Activated CD4-positive, alpha-beta T cell treated with anti-CD3 and anti-CD28 coated beads for 4 hours (primary cell): ENCODE measurements at regions not wholly inside any gene's neighbourhood (a gene's known extent, or its start where the extent isn't known, plus 50 kb on each side); places are given as distances from the start of the nearest gene placed in this dataset.

Source experiments
- DNase-seq, 2 donors: peaks; one replicate each; pipeline ENCODE4 v3.0.0-alpha.2; 2020

- DNase-seq, result no peak
Measured at GRCh38 chr10:124301736-124302135, 117.0 kb downstream of the OAT start.

DNA sequence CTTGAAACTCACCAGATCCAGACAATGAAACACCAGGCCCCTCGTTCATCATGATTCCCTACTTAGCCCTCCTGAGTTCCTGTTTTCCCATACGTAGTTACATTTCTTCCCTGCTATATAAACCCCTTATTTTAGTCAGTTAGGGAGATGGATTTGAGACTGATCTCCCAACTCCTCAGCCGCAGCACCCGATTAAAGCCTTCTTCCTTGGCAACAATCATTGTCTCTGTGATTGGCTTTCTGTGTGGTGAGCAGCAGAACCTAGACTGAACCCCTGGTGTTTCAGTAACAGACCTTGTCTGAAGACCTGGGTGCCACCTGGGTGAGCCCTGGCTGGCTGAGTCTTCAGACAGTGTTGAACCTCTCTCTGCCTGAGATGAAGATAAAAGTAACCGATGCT is 118.0 kb downstream of the OAT start:
- no peak for DNase-seq

DNA sequence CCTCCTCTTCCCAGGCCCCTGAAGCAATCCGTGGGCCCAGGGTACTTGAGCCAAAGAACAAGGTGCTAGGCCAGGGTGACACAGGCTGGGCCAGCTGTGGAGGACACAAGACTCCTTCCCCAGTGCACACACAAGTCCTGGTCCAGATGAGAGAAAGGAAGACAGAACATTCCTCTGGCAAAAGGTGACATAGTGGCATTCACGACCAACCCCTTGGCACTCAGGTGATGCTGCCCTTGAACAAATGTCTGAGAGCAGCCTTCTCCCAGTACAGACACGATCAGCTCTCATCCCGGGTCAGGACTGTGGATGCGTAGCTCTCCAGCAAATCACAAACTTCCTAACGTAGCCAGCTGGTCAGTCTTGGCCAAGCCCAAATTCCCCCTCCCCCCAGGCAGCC is 118.5 kb downstream of the OAT start:
- no peak for DNase-seq

DNA sequence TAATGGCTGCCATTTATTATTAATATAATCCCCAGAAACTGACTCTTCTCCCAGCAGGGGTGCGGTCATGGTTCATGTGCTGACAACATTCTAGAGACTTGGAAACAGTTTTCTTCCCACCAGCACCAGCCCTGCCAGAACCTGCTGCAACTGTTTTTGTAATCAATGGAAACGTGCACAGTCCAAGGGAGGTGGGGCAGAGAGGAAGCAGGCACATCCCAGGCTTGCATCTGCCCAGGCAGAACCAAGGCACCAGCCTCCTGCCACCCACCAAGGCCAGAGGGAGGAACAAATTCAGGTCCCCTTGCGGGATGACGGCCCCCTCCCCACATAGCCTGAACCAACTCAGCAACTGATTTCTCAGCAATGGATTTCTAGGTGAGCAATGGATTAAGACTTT is 119.0 kb downstream of the OAT start:
- no peak for DNase-seq

DNA sequence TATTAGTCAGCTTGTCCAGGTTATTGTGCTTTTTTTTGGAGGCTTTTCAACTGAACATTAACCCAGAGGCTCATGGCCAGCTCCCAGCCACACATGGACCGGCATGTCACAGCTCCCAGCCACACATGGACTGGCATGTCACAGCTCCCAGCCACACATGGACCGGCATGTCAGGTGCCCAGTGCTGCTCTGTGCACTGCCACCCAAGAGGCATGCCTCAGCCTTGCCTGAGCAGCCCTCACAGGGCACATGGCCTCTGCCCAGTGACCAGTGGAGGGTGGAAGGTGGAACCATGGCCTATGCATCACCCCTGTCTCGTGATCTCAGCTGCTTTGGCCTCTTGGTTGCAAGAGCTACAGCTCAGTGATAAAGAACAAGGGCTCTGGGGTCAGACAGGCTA is 119.8 kb downstream of the OAT start:
- DNase-seq, result no peak

DNA sequence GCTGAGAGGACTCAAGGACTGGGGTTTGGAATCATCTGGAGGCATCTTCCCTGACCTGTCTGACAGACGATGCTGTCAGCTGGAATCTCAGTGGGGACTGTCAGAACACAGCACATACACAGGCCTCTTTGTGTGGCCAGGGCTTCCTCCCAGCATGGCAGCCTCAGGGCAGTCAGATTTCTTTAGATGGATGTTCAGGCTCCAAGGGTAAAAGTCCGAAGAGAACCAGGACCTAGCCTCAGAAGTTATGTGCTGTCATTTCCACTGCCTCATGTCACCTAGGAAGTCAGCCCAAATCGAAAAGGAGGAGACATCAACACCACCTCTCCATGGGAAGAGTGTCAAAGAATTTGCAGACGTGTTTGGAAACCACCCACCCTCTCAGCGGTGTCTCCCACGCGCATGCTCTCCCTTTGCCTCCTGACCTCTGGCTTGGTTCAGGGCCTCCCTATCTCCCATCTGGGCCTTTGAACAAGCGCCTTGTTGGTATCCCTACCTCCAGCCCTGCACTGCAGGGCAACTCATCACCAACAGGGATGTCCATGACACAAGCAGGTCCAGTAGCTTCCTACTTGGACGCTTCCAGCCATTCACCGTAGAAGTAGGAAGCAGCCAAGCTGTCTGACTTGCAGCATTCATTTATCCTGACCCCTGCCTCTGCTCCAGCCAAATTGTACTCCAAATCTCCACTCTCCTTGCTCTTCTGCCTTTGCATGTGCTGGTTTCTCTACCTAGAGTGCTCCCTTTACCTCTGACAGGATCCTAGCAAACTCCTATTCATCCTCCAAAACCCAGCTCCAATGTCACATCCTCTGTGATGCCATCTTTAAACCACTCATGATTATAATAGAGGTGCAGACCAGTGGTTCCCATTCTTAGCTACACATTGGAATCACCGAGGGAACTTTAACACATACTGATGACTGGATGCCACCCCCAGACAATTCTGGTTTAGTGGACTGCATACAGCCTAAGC is 121.6 kb downstream of the OAT start:
- no peak for DNase-seq

- DNase-seq, result no peak
Measured at GRCh38 chr10:124296121-124296812, 122.5 kb downstream of the OAT start.

- DNase-seq, result no peak
Measured at GRCh38 chr10:124294811-124295770, 123.6 kb downstream of the OAT start.

DNA sequence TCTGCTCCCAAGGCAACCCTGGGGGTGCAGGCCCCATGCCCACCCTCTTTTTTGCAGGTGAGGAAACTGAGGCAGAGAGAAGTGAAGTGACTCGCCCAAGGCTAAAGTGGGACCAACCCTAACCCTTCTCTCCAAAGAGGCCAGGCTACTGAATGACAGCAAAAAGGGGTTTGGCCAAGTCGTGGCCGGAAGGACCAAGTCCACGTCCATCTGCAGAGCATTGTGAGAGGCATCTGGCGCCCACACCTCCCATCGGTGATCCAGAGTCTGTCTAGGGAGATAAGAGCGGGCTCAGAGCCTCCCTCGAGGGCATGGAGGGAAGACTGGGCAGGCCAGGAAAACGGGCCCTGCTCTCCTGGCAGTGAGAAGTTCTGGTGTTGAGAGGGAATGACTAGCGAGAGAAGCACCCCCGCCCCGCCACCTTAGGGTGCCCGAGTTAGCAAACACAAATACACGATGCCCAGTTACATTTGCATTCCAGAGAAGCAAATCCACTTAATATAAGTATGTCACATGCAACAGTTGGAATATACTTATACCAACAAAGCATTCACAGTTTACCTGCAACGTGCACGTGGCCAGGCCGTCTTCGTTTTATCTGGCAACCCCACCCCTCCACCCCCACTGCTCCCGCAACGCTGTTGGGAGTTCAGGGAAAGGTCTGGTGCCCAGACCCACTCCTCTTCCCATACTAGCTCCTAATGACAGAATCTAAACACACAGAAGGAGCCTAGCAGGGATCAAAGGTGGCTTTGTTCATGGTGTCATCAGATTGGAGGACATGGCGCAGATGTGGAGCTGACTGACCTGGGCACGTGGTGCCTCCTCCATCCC is 124.9 kb downstream of the OAT start:
- DNase-seq, result no peak

DNA sequence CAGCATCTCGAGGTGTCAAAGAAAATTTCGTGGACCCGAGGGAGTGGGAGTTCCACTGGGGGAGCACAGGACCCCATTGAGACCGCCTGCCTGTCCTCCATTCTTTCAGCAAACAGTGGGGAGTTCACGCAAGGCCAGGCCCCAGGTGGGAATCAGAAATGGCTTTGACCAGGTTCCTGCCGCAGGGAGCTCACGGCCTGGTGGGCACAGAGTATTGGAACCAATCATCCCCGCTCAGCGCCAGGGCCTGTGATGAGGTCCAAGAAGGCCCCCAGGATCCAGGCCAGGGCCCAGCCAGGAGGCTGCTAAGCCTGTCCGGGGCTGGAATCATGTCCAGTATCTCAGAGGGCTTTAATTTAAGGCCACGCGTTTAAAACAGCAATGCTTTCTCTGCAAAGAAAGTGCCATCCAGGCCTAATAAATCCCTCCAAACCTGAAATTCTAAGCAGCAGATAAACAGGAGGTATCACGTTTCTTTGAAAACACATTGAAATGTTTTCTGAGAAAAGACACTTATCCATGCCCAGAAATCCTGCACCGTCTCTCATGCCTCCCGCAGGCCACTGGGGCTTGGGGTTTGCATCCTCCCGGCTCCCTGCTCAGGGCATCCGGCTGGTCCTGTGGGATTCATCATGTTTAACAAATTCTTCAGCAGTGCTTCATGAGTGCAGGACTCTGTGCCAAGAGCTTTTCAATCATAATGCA is 125.7 kb downstream of the OAT start:
- no peak for DNase-seq

DNA sequence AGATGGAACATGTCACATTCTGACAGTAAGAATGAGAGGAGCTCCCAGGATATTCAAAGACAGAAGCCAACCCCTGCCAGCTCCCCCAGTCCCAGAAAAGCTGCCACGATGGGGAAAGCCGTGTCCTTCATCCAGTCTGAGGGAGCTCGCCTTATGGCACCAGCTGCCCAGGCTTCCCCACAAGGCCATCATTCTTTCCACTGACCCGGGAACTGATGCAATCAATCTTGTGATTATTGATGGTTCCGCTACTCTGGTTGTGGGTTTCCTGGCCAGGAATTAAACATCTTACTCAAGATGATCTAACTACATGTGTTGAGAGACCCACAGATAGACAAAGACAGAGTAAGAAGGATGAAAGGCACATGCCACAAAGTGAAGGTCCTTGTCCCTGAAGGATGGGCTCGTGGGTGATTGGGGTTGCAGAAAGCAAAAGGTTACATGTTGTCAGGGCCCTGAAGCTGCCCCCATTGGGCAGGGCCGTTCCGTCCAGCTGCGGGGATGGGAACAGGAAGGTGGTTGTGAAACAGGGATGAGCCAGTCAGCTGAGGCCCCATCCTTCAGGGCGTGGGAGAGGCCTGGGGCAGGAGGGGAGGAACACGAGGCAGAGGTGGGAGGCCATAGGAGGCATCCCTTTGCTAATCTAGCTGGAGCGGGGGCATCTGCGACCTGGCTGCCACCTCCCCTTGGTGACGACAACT is 127.6 kb downstream of the OAT start:
- DNase-seq, result no peak

DNA sequence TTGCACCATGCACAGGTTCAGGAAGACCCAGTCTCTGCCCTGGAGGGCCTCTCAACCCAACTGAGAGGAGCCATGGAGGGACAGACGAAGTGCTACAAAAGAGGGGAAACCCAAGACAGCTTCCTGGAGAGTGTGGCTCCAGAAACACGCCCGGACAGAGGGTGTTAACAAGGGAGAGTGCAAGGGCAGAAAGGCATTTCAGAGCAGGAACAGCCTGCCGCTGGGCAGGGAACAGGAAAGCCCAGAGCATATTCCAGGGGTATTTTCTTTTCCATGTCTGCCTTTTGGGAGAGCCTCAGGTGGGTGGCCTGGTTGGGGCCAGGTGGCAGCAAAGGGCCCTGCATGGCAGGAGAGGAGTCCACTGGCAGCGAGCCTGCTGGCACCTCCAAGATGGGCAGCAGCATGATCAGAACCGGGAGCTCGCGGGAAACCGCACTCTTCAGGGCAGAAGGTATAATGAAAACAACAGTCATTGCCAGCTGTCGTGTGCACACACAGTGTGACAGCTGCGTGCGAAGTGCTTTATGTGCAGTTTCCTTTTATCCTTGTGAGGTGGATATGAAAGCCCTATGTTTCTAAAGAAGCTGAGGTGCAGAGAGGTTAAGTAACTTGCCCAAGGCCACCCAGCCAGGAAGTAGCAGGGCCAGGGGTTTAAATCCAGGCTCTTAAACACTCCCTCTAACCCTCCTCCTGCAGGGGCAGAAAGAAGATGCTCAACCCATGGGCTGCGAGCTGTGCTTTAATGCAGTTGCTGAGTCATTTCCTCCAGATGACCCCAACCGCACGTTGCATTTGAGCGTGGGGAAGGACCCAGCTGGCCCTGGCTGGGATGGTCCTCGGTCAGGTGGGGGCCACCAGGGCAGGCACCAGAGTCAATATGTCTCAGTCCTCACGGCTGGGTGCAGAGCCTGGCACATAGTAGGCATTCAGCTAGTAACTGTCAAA is 128.6 kb downstream of the OAT start:
- DNase-seq, result no peak

GRCh38 chr10:124288928-124289850 is 129.5 kb downstream of the OAT start:
- DNase-seq, result no peak

GRCh38 chr10:124288486-124288885 is 130.2 kb downstream of the OAT start:
- no peak for DNase-seq

DNA sequence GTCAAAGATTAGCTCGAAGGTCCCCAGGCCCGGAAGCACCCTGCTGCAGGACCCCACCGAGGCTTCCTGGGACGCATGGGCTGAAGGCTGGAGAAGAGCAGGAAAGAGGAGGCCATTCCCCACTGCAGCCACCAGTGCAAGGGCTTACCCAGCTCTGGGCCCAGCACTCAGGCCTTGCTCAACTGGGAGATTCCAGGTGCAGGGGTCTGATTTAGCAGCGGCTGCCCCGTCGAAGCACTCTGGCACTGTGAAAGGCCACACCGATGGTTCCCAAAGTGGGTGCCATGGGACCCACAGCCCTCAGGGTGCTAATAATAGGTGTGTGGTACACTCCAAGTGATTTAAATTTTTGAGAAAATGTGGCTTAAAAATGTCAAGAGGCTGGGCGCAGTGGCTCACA is 130.9 kb downstream of the OAT start:
- no peak for DNase-seq

DNA sequence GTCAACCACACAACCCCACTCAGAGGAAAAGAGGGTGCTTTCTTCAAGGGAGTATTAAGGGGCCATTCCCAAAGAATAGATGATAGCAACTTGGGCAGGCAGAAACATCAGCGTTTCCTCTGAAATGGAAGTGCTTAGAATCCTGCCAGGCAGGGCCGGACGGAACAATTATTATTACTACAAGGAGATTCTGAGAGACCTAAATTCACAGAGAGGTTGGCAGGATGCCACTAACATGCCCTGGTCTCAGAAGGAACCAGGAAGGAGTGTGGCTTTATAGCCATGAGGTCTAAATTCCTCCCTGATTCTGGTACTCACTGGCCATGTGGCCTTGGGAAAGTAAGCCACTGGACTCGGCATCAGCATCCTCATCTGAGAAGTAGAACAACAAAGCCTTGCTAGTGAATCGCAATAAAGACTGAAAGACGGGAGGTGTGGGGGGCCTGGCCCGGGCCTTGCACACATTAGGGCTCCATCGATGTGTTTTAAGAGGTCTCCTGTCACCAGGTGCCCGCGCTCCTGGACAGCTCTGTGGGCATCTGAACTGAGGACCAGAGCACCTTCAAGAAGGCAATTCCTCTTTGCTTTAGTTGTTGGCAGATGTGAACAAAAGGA is 131.5 kb downstream of the OAT start:
- no peak for DNase-seq

DNA sequence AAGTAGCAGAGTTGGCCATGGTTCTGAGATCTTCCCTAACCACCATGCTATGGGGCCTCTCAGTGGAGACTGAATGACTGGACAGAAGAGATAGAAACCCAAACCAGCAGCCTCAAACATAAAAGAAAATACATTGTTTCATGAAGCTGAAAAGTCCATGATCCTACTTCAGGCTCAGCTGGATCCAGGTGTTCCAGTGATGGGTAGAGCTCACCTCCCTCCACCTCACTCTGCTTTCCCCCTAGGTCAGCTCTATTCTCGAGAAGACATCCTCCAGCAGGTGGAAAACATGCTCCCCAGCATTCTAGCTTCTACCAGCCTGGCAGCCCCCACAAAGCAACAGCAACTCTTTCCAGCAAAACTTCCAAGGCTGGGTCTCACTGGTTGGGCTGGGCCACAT is 132.1 kb downstream of the OAT start:
- DNase-seq, result no peak
